K562 (cell line): ENCODE measurements at regions not wholly inside any gene's neighbourhood (a gene's known extent, or its start where the extent isn't known, plus 50 kb on each side); places are given as distances from the start of the nearest gene placed in this dataset.

Source experiments
- ATAC-seq: fragments of 200-7000 bp; cut with Tn5 transposase; 3 replicates; pipeline ENCODE4 v1.9.1; 2020; ENCODE audit warnings: moderate library complexity
- BruUV-seq: library from RNA; stranded (reverse); fragments of 400-500 nt; replicated peaks from 2 replicates; lab custom pipeline; 2021; lab: Mats Ljungman, UMichigan
- CTCF ChIA-PET: fragments of 300-600 bp; formaldehyde crosslinking; extraction: SDS; loops from one replicate; lab custom pipeline; 2021; ENCODE audit warnings: low intra/inter-chr PET ratio; lab: Yijun Ruan, JAX
- POLR2A ChIA-PET: fragments of 300-600, 350-650 bp; sonication (Branson Sonifier 250); formaldehyde crosslinking; extraction: SDS; loops from one replicate; lab custom pipeline; 2021; ENCODE audit warnings: antibody characterized with exemption, inconsistent platforms; lab: Yijun Ruan, JAX
- DNase-seq, 4 experiments: peaks; one replicate each; pipeline versions ENCODE4 v3.0.0 to v3.0.0-alpha.2; 2011 to 2018; ENCODE audit warnings: low spot score in 3 of 4, mixed read lengths in 3 of 4; ENCODE audit errors: extremely low read depth in 1 of 4
- FAIRE-seq: peaks from 2 replicates; lab custom pipeline; 2011; peaks lifted over from hg19 to GRCh38; lab: Jason Lieb, UNC
- H2AFZ ChIP-seq: 2 replicates; pipeline ENCODE4 v1.6.0; 2011; ENCODE audit warnings: low read depth, low read length, control low read depth, inconsistent platforms
- H3K27ac ChIP-seq: fragments of 200-600 bp; 3 replicates; pipeline ENCODE4 v1.8.0; 2011; ENCODE audit warnings: low read depth, mild to moderate bottlenecking, control low read depth, inconsistent platforms, low read length, moderate library complexity, mixed read lengths; ENCODE audit errors: extremely low read depth
- H3K27me3 ChIP-seq, 2 experiments: fragments of 300-600 bp in 1 of 2; 2 replicates in 1 of 2; 3 replicates in 1 of 2; pipeline versions ENCODE4 v1.6.0 to v1.8.0; 2011; ENCODE audit warnings: inconsistent platforms in 2 of 2, low read length in 2 of 2, mild to moderate bottlenecking in 1 of 2, mixed read lengths in 1 of 2, moderate library complexity in 1 of 2; ENCODE audit not compliant: control insufficient read depth in 2 of 2, insufficient read depth in 2 of 2
- H3K36me3 ChIP-seq: fragments of 300-600 bp; 3 replicates; pipeline ENCODE4 v1.8.0; 2011; ENCODE audit warnings: mild to moderate bottlenecking, low read length, inconsistent platforms; ENCODE audit not compliant: control insufficient read depth, insufficient read depth
- H3K4me1 ChIP-seq, 2 experiments: fragments of 200-600 bp in 1 of 2; replicated peaks in 1 of 2; 2 replicates in 1 of 2; 3 replicates in 1 of 2; pipeline versions ENCODE4 v1.5.1 to v1.8.0; 2011; ENCODE audit warnings: inconsistent platforms in 2 of 2, low read length in 2 of 2, mild to moderate bottlenecking in 1 of 2, mixed read lengths in 1 of 2, moderate library complexity in 1 of 2; ENCODE audit not compliant: control insufficient read depth in 2 of 2, insufficient read depth in 2 of 2
- H3K4me2 ChIP-seq: 2 replicates; pipeline ENCODE4 v1.6.1; 2011; ENCODE audit warnings: low read length, control low read depth, inconsistent platforms, mixed read lengths; ENCODE audit not compliant: insufficient read depth
- H3K4me3 ChIP-seq: fragments of 200-600 bp; sonication (generic), shearing (Covaris generic); 2 replicates; pipeline ENCODE4 v1.5.1; 2016; ENCODE audit warnings: control low read depth, inconsistent platforms
- H3K79me2 ChIP-seq: fragments of 200-600 bp; 3 replicates; pipeline ENCODE4 v1.8.0; 2011; ENCODE audit warnings: low read length, inconsistent platforms; ENCODE audit not compliant: control insufficient read depth, insufficient read depth
- H3K9ac ChIP-seq, 2 experiments: 2 replicates each; pipeline versions ENCODE4 v1.6.0 to v1.6.1; 2011; ENCODE audit warnings: low read depth in 2 of 2, low read length in 2 of 2, control low read depth in 1 of 2, inconsistent platforms in 1 of 2, mild to moderate bottlenecking in 1 of 2, mixed read lengths in 1 of 2; ENCODE audit not compliant: insufficient read depth in 1 of 2
- H3K9me1 ChIP-seq: one replicate; pipeline ENCODE4 v1.6.0; 2011; ENCODE audit warnings: inconsistent platforms, mild to moderate bottlenecking, low read length, moderate library complexity; ENCODE audit not compliant: control insufficient read depth, insufficient read depth
- H3K9me3 ChIP-seq: replicated peaks from 2 replicates; pipeline ENCODE4 v1.5.1; 2011; ENCODE audit warnings: low read depth, low read length, inconsistent platforms; ENCODE audit not compliant: control insufficient read depth, insufficient read depth
- H4K20me1 ChIP-seq: replicated peaks from 2 replicates; pipeline ENCODE4 v1.6.1; 2011; ENCODE audit warnings: low read length, inconsistent platforms, mixed read lengths; ENCODE audit not compliant: control insufficient read depth, insufficient read depth
- ATF4 ChIP-seq: fragments of 450-650 bp; formaldehyde crosslinking; IDR thresholded peaks from 2 replicates; pipeline ENCODE4 v1.4.0; 2022; ENCODE audit warnings: mild to moderate bottlenecking, moderate library complexity
- EP400 ChIP-seq: fragments of 450-650 bp; IDR thresholded peaks from 2 replicates; pipeline ENCODE4 v1.6.1; 2017; ENCODE audit warnings: antibody characterized with exemption, mild to moderate bottlenecking, moderate library complexity
- KLF10 ChIP-seq: fragments of 250-450 bp; sonication (Bioruptor Pico); IDR thresholded peaks from 2 replicates; pipeline ENCODE4 v1.6.1; 2021; ENCODE audit warnings: matching md5 sums
- NFRKB ChIP-seq: fragments of 450-650 bp; IDR thresholded peaks from 2 replicates; pipeline ENCODE4 v1.6.1; 2016; ENCODE audit warnings: low read depth
- RNF219 ChIP-seq: fragments of 250-450 bp; sonication (Bioruptor Pico); IDR thresholded peaks from 2 replicates; pipeline ENCODE4 v1.5.0; 2022; ENCODE audit warnings: mild to moderate bottlenecking
- SMARCB1 ChIP-seq: IDR thresholded peaks from 2 replicates; pipeline ENCODE4 v1.6.1; 2011; ENCODE audit warnings: improper control_type of control experiment, low read depth; ENCODE audit not compliant: insufficient read length
- SRSF3 ChIP-seq: fragments of 200-400 bp; formaldehyde crosslinking; IDR thresholded peaks from 2 replicates; pipeline ENCODE4 v1.6.1; 2016; ENCODE audit warnings: mild to moderate bottlenecking, low read length, moderate library complexity; ENCODE audit not compliant: insufficient read depth
- STAT5A ChIP-seq: IDR thresholded peaks from 2 replicates; pipeline ENCODE4 v1.6.1; 2012; ENCODE audit warnings: low read length, inconsistent platforms, borderline replicate concordance
- THRB ChIP-seq: fragments of 450-650 bp; formaldehyde crosslinking; conservative IDR thresholded peaks from 2 replicates; pipeline ENCODE4 v1.4.0; 2022; ENCODE audit warnings: mild to moderate bottlenecking, missing genetic modification characterization
- WHSC1 ChIP-seq: IDR thresholded peaks from one replicate; pipeline ENCODE4 v1.6.1; 2012; ENCODE audit warnings: low read length, control low read depth, inconsistent platforms
- ZNF592 ChIP-seq: fragments of 450-650 bp; IDR thresholded peaks from 2 replicates; pipeline ENCODE4 v1.6.1; 2017; ENCODE audit warnings: antibody characterized with exemption, mild to moderate bottlenecking
- ZNF77 ChIP-seq: fragments of 250-450 bp; sonication (Bioruptor Pico); IDR thresholded peaks from 2 replicates; pipeline ENCODE4 v1.5.0; 2020
- WGBS: fragments of 100-300 bp; shearing (Covaris generic); methylation state at CpG from one replicate; pipeline ENCODE4 v1.1.6; 2016; ENCODE audit warnings: low coverage, mixed read lengths; ENCODE audit not compliant: insufficient coverage; ENCODE audit errors: missing lambda C conversion rate; 5-methylcytosine and 5-hydroxymethylcytosine counted together
- in situ Hi-C: fragments of 300-500 bp; cut with MboI; formaldehyde crosslinking; loops from 4 replicates; pipeline ENCODE4 v1.15.0; 2018; ENCODE audit warnings: inconsistent platforms, mixed read lengths
- intact Hi-C: fragments of 100-400 bp; cut with micrococcal nuclease; formaldehyde crosslinking; loops from 2 replicates; pipeline ENCODE4 v1.14.2; 2022

- Histone ChIP-seq H3K4me3 (no peak overlapping the region), H3K9me1 (no peaks in the 10 kb centered on the region), H3K9me3 (no peaks in the 10 kb centered on the region), H3K79me2 (no peaks in the 10 kb centered on the region), H3K36me3 (no peaks in the 10 kb centered on the region), H3K4me2 (no peak overlapping the region), H3K27me3 (no peaks in the 10 kb centered on the region), H3K9ac (no peak overlapping the region), H2AFZ (no peak overlapping the region), H4K20me1 (no peaks in the 10 kb centered on the region), H3K4me1 (no peaks in the 10 kb centered on the region), H3K27ac (no peak overlapping the region)
- no peak for DNase-seq
- no TSS peak for BruUV-seq
- FAIRE-seq, result no peak
- TF ChIP-seq RNF219 (CRISPR knock-in tag) (no peak), STAT5A (no peak), THRB (CRISPR knock-in tag) (no peak), ZNF77 (no peak), EP400 (no peak), WHSC1 (no peak), NFRKB (no peak), SRSF3 (no peak), ZNF592 (no peak), ATF4 (CRISPR knock-in tag) (no peak), SMARCB1 (no peak), KLF10 (CRISPR knock-in tag) (no peak)
- WGBS, result 0% methylated on average over 1 of the region's 3 CpGs
- intact Hi-C loops (no loop called here), in situ Hi-C loops (no loop called here)
- POLR2A ChIA-PET, result no interaction called here
- CTCF ChIA-PET, result no interaction called here
- ATAC-seq, result no peak
Observed at GRCh38 chr5:152607401-152608160, 202.5 kb upstream of the NMUR2 start.
